GM12872 (cell line): ENCODE measurements at regions not wholly inside any gene's neighbourhood (a gene's known extent, or its start where the extent isn't known, plus 50 kb on each side); places are given as distances from the start of the nearest gene placed in this dataset.

Experiments used
- CTCF ChIP-seq: IDR thresholded peaks from 3 replicates; pipeline ENCODE4 v1.5.1; 2011; ENCODE audit warnings: low read depth, mild to moderate bottlenecking, low read length, moderate library complexity; ENCODE audit not compliant: insufficient read depth

- TF ChIP-seq CTCF = no peak
These were observed 1311.0 kb upstream of the FAM98A start for GRCh38 chr2:34909992-34910705.

GRCh38 chr2:34907812-34908211 lies 1308.7 kb upstream of the FAM98A start:
- no peak for TF ChIP-seq CTCF

- no peak for TF ChIP-seq CTCF
These were observed 1302.6 kb upstream of the FAM98A start for GRCh38 chr2:34901739-34902138.

- TF ChIP-seq CTCF = no peak
These were observed 1300.0 kb upstream of the FAM98A start for GRCh38 chr2:34899079-34899478.

GRCh38 chr2:34892766-34893165 lies 1293.7 kb upstream of the FAM98A start:
- no peak for TF ChIP-seq CTCF

- no peak for TF ChIP-seq CTCF
These were observed 1293.2 kb upstream of the FAM98A start for GRCh38 chr2:34892256-34892655.

GRCh38 chr2:34875091-34875745 lies 1276.1 kb upstream of the FAM98A start:
- no peak for TF ChIP-seq CTCF
